PC-9 (cell line): ENCODE measurements at regions not wholly inside any gene's neighbourhood (a gene's known extent, or its start where the extent isn't known, plus 50 kb on each side); places are given as distances from the start of the nearest gene placed in this dataset.

Experiments
- EZH2 ChIP-seq: fragments of 200-600 bp; sonication (generic); IDR thresholded peaks from 2 replicates; pipeline ENCODE4 v1.8.0; 2017; ENCODE audit warnings: antibody characterized with exemption, low read depth
- TF ChIP-seq, protein P1 (sequence below): fragments of 200-600 bp; sonication (generic); conservative IDR thresholded peaks from 2 replicates; pipeline ENCODE4 v1.6.1; 2017; ENCODE audit warnings: mixed run types, antibody characterized with exemption, mild to moderate bottlenecking, moderate library complexity

- TF ChIP-seq, protein P1, sequence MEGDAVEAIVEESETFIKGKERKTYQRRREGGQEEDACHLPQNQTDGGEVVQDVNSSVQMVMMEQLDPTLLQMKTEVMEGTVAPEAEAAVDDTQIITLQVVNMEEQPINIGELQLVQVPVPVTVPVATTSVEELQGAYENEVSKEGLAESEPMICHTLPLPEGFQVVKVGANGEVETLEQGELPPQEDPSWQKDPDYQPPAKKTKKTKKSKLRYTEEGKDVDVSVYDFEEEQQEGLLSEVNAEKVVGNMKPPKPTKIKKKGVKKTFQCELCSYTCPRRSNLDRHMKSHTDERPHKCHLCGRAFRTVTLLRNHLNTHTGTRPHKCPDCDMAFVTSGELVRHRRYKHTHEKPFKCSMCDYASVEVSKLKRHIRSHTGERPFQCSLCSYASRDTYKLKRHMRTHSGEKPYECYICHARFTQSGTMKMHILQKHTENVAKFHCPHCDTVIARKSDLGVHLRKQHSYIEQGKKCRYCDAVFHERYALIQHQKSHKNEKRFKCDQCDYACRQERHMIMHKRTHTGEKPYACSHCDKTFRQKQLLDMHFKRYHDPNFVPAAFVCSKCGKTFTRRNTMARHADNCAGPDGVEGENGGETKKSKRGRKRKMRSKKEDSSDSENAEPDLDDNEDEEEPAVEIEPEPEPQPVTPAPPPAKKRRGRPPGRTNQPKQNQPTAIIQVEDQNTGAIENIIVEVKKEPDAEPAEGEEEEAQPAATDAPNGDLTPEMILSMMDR = no peak
- TF ChIP-seq EZH2 = no peak
Observed at GRCh38 chr20:57808264-57809070, 98.7 kb upstream of the PMEPA1 start.
